Sigmoid colon (tissue), 3 donors: ENCODE measurements at regions not wholly inside any gene's neighbourhood (a gene's known extent, or its start where the extent isn't known, plus 50 kb on each side); places are given as distances from the start of the nearest gene placed in this dataset.

Experiments used
- POLR2A ChIP-seq, 2 donors: fragments of 450-650 bp; IDR thresholded peaks; one replicate each; pipeline ENCODE4 v1.6.1; 2016; ENCODE audit warnings: antibody characterized with exemption in 2 of 2, mild to moderate bottlenecking in 2 of 2, moderate library complexity in 2 of 2
- TF ChIP-seq, protein P1 (sequence below), 4 experiments: fragments of 450-650 bp in 3 of 4; fragments of 200-600 bp in 1 of 4; IDR thresholded peaks; one replicate each; pipeline ENCODE4 v1.5.1; 2016 to 2019; ENCODE audit warnings: antibody characterized with exemption in 4 of 4, mild to moderate bottlenecking in 3 of 4, moderate library complexity in 2 of 4

DNA sequence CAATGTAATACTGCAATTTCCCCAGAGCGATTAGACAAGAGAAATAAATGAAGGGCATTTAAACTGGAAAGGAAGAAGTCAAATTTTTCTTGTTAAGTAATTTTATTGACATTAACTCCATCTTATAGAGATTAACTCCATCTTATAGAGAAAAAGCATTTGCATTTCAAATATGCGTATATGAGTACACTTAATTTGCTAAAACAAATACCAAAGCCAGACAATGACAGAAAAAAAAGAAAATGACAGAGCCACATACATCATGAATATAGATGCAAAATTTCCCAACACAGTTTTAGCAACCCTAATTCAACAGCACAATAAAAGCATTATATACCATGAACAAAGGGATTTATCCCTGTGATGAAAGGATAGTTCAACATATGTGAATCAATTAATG lies 1293.1 kb upstream of the EYS start:
- TF ChIP-seq, protein P1, sequence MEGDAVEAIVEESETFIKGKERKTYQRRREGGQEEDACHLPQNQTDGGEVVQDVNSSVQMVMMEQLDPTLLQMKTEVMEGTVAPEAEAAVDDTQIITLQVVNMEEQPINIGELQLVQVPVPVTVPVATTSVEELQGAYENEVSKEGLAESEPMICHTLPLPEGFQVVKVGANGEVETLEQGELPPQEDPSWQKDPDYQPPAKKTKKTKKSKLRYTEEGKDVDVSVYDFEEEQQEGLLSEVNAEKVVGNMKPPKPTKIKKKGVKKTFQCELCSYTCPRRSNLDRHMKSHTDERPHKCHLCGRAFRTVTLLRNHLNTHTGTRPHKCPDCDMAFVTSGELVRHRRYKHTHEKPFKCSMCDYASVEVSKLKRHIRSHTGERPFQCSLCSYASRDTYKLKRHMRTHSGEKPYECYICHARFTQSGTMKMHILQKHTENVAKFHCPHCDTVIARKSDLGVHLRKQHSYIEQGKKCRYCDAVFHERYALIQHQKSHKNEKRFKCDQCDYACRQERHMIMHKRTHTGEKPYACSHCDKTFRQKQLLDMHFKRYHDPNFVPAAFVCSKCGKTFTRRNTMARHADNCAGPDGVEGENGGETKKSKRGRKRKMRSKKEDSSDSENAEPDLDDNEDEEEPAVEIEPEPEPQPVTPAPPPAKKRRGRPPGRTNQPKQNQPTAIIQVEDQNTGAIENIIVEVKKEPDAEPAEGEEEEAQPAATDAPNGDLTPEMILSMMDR (IDR thresholded peaks at IDR 0.05): no peak
- TF ChIP-seq POLR2A (IDR thresholded peaks at IDR 0.05): no peak
